Naive B cell (primary cell): ENCODE measurements at regions not wholly inside any gene's neighbourhood (a gene's known extent, or its start where the extent isn't known, plus 50 kb on each side); places are given as distances from the start of the nearest gene placed in this dataset.

Experiments used
- ATAC-seq, 2 donors: fragments of 150-1000 bp; cut with Tn5 transposase; 2 replicates each; pipeline ENCODE4 v1.10.0; 2021; ENCODE audit warnings: low read depth in 2 of 2, mild to moderate bottlenecking in 2 of 2, moderate library complexity in 2 of 2
- DNase-seq: peaks from one replicate; pipeline ENCODE4 v3.0.0; 2022
- H3K27ac Mint-ChIP-seq, 6 donors: one replicate each; pipeline ENCODE4 v1.8.0; 2020 to 2022; ENCODE audit warnings: mild to moderate bottlenecking in 6 of 6, mixed read lengths in 6 of 6, moderate library complexity in 5 of 6, inconsistent platforms in 2 of 6
- H3K27me3 Mint-ChIP-seq, 3 donors: one replicate each; pipeline ENCODE4 v1.8.0; 2021 to 2022; ENCODE audit warnings: mixed read lengths in 3 of 3, mild to moderate bottlenecking in 1 of 3
- H3K36me3 Mint-ChIP-seq, 2 donors: one replicate each; pipeline ENCODE4 v1.8.0; 2020 to 2022; ENCODE audit warnings: mixed read lengths in 2 of 2, inconsistent platforms in 1 of 2, mild to moderate bottlenecking in 1 of 2
- H3K4me1 Mint-ChIP-seq, 3 donors: one replicate each; pipeline ENCODE4 v1.8.0; 2020 to 2022; ENCODE audit warnings: mixed read lengths in 3 of 3, inconsistent platforms in 1 of 3, mild to moderate bottlenecking in 1 of 3, moderate library complexity in 1 of 3
- H3K4me3 Mint-ChIP-seq, 8 donors: one replicate each; pipeline ENCODE4 v1.8.0; 2020 to 2022; ENCODE audit warnings: mild to moderate bottlenecking in 8 of 8, mixed read lengths in 8 of 8, moderate library complexity in 8 of 8, inconsistent platforms in 2 of 8
- H3K9me3 Mint-ChIP-seq, 7 donors: one replicate each; pipeline ENCODE4 v1.8.0; 2020 to 2022; ENCODE audit warnings: mixed read lengths in 7 of 7, mild to moderate bottlenecking in 5 of 7, inconsistent platforms in 2 of 7, moderate library complexity in 1 of 7

GRCh38 chr11:13227676-13228255, 49.8 kb upstream of the BMAL1 start:
- H3K27me3 Mint-ChIP-seq, result no peaks in the 10 kb centered on the region

More at GRCh38 chr11:13227676-13228255, 49.8 kb upstream of the BMAL1 start:
- ATAC-seq (no peak), DNase-seq (no peak)
- H3K4me3 Mint-ChIP-seq, result peak overlapping the region in 2 of 8 donors; percentile 30 to 41
- H3K4me1 Mint-ChIP-seq, result peaks cover 26 to 42% (median 32%) of the 10 kb centered on the region in 3 donors
- H3K36me3 Mint-ChIP-seq, result no peaks in the 10 kb centered on the region
- H3K27ac Mint-ChIP-seq, result no peak overlapping the region
- no peaks in the 10 kb centered on the region for H3K9me3 Mint-ChIP-seq
